ENCODE measurements at regions not wholly inside any gene's neighbourhood (a gene's known extent, or its start where the extent isn't known, plus 50 kb on each side); places are given as distances from the start of the nearest gene placed in this dataset.
"Not testable (repeated sequence)": the region's sequence is repeated elsewhere in the genome, so short reads cannot be mapped to it uniquely, and the experiment has no call there.

GRCh38 chr5:91271999-91272398 lies 111.1 kb downstream of the ARRDC3 start:
- peaks cover 11% of the 10 kb centered on the region for H3K4me1 Mint-ChIP-seq (ENCODE audit: low read depth)
- no peak overlapping the region for H3K27ac Mint-ChIP-seq
- no peaks in the 10 kb centered on the region for H3K36me3 Mint-ChIP-seq
- no peaks in the 10 kb centered on the region for H3K9me3 Mint-ChIP-seq (ENCODE audit: low read depth)
- no peak overlapping the region for H3K4me3 Mint-ChIP-seq
- H3K27me3 Mint-ChIP-seq: no peaks in the 10 kb centered on the region

- no peak overlapping the region for H3K4me3 Mint-ChIP-seq
- H3K9me3 Mint-ChIP-seq (ENCODE audit: low read depth): no peaks in the 10 kb centered on the region
- peaks cover 20% of the 10 kb centered on the region for H3K4me1 Mint-ChIP-seq (ENCODE audit: low read depth)
- no peaks in the 10 kb centered on the region for H3K36me3 Mint-ChIP-seq
- H3K27ac Mint-ChIP-seq: no peak overlapping the region
- no peaks in the 10 kb centered on the region for H3K27me3 Mint-ChIP-seq
Observed at GRCh38 chr5:91269198-91269597, 113.9 kb downstream of the ARRDC3 start.

GRCh38 chr5:91266184-91266705 lies 116.9 kb downstream of the ARRDC3 start:
- Mint-ChIP-seq H3K9me3 (ENCODE audit: low read depth) (no peaks in the 10 kb centered on the region), H3K4me1 (ENCODE audit: low read depth) (peaks cover 20% of the 10 kb centered on the region), H3K27ac (no peak overlapping the region), H3K27me3 (peaks cover 2% of the 10 kb centered on the region), H3K36me3 (no peaks in the 10 kb centered on the region), H3K4me3 (peak overlapping the region; percentile 48)

GRCh38 chr5:91264311-91265051 lies 118.6 kb downstream of the ARRDC3 start:
- Mint-ChIP-seq H3K4me3 (no peak overlapping the region), H3K9me3 (ENCODE audit: low read depth) (no peaks in the 10 kb centered on the region), H3K27ac (no peak overlapping the region), H3K27me3 (peaks cover 2% of the 10 kb centered on the region), H3K4me1 (ENCODE audit: low read depth) (peaks cover 19% of the 10 kb centered on the region), H3K36me3 (no peaks in the 10 kb centered on the region)

- Mint-ChIP-seq H3K9me3 (ENCODE audit: low read depth) (no peaks in the 10 kb centered on the region), H3K27ac (no peak overlapping the region), H3K4me3 (no peak overlapping the region), H3K27me3 (peaks cover 2% of the 10 kb centered on the region), H3K36me3 (no peaks in the 10 kb centered on the region), H3K4me1 (ENCODE audit: low read depth) (peaks cover 14% of the 10 kb centered on the region)
Observed at GRCh38 chr5:91263898-91264297, 119.2 kb downstream of the ARRDC3 start.

- no peaks in the 10 kb centered on the region for H3K9me3 Mint-ChIP-seq (ENCODE audit: low read depth)
- H3K36me3 Mint-ChIP-seq: peaks cover 2% of the 10 kb centered on the region
- no peak overlapping the region for H3K4me3 Mint-ChIP-seq
- no peaks in the 10 kb centered on the region for H3K4me1 Mint-ChIP-seq (ENCODE audit: low read depth)
- no peak overlapping the region for H3K27ac Mint-ChIP-seq
- peaks cover 2% of the 10 kb centered on the region for H3K27me3 Mint-ChIP-seq
Observed at GRCh38 chr5:91257301-91257700, 125.8 kb downstream of the ARRDC3 start.

GRCh38 chr5:91256142-91256524 lies 127.0 kb downstream of the ARRDC3 start:
- H3K36me3 Mint-ChIP-seq: peaks cover 2% of the 10 kb centered on the region
- no peaks in the 10 kb centered on the region for H3K27me3 Mint-ChIP-seq
- no peak overlapping the region for H3K27ac Mint-ChIP-seq

GRCh38 chr5:91255396-91256141 lies 127.5 kb downstream of the ARRDC3 start:
- no peaks in the 10 kb centered on the region for H3K4me1 Mint-ChIP-seq (ENCODE audit: low read depth)
- no peaks in the 10 kb centered on the region for H3K27me3 Mint-ChIP-seq
- H3K27ac Mint-ChIP-seq: no peak overlapping the region
- H3K36me3 Mint-ChIP-seq: peaks cover 2% of the 10 kb centered on the region
- H3K9me3 Mint-ChIP-seq (ENCODE audit: low read depth): no peaks in the 10 kb centered on the region
- H3K4me3 Mint-ChIP-seq: no peak overlapping the region

More at GRCh38 chr5:91256142-91256524, 127.0 kb downstream of the ARRDC3 start:
- Mint-ChIP-seq H3K4me1 (ENCODE audit: low read depth) (no peaks in the 10 kb centered on the region), H3K4me3 (no peak overlapping the region), H3K9me3 (ENCODE audit: low read depth) (no peaks in the 10 kb centered on the region)

- Mint-ChIP-seq H3K27ac (no peak overlapping the region), H3K4me3 (no peak overlapping the region), H3K27me3 (no peaks in the 10 kb centered on the region), H3K36me3 (peaks cover 5% of the 10 kb centered on the region), H3K9me3 (ENCODE audit: low read depth) (no peaks in the 10 kb centered on the region), H3K4me1 (ENCODE audit: low read depth) (no peaks in the 10 kb centered on the region)
Observed at GRCh38 chr5:91252916-91253315, 130.2 kb downstream of the ARRDC3 start.

GRCh38 chr5:91245871-91246270 lies 137.2 kb downstream of the ARRDC3 start:
- peaks cover 10% of the 10 kb centered on the region for H3K36me3 Mint-ChIP-seq
- H3K9me3 Mint-ChIP-seq (ENCODE audit: low read depth): peaks cover 11% of the 10 kb centered on the region
- no peak overlapping the region for H3K27ac Mint-ChIP-seq
- no peaks in the 10 kb centered on the region for H3K27me3 Mint-ChIP-seq
- H3K4me1 Mint-ChIP-seq (ENCODE audit: low read depth): no peaks in the 10 kb centered on the region
- H3K4me3 Mint-ChIP-seq: no peak overlapping the region

- H3K4me3 Mint-ChIP-seq: no peak overlapping the region
- no peaks in the 10 kb centered on the region for H3K27me3 Mint-ChIP-seq
- no peak overlapping the region for H3K27ac Mint-ChIP-seq
- peaks cover 11% of the 10 kb centered on the region for H3K9me3 Mint-ChIP-seq (ENCODE audit: low read depth)
- H3K36me3 Mint-ChIP-seq: peaks cover 9% of the 10 kb centered on the region
- H3K4me1 Mint-ChIP-seq (ENCODE audit: low read depth): no peaks in the 10 kb centered on the region
Observed at GRCh38 chr5:91245074-91245452, 138.1 kb downstream of the ARRDC3 start.

- Mint-ChIP-seq H3K27ac (no peak overlapping the region), H3K9me3 (ENCODE audit: low read depth) (peaks cover 11% of the 10 kb centered on the region), H3K36me3 (peaks cover 7% of the 10 kb centered on the region), H3K4me1 (ENCODE audit: low read depth) (no peaks in the 10 kb centered on the region), H3K4me3 (no peak overlapping the region), H3K27me3 (no peaks in the 10 kb centered on the region)
Observed at GRCh38 chr5:91244380-91245073, 138.6 kb downstream of the ARRDC3 start.

GRCh38 chr5:91243852-91244251 lies 139.3 kb downstream of the ARRDC3 start:
- H3K9me3 Mint-ChIP-seq (ENCODE audit: low read depth): peaks cover 11% of the 10 kb centered on the region
- H3K4me3 Mint-ChIP-seq: no peak overlapping the region
- peaks cover 7% of the 10 kb centered on the region for H3K36me3 Mint-ChIP-seq
- H3K27me3 Mint-ChIP-seq: no peaks in the 10 kb centered on the region
- H3K4me1 Mint-ChIP-seq (ENCODE audit: low read depth): no peaks in the 10 kb centered on the region
- no peak overlapping the region for H3K27ac Mint-ChIP-seq

- no peak overlapping the region for H3K27ac Mint-ChIP-seq
- H3K36me3 Mint-ChIP-seq: peaks cover 7% of the 10 kb centered on the region
- H3K27me3 Mint-ChIP-seq: no peaks in the 10 kb centered on the region
- no peak overlapping the region for H3K4me3 Mint-ChIP-seq
- H3K9me3 Mint-ChIP-seq (ENCODE audit: low read depth): peaks cover 11% of the 10 kb centered on the region
- H3K4me1 Mint-ChIP-seq (ENCODE audit: low read depth): no peaks in the 10 kb centered on the region
Observed at GRCh38 chr5:91243286-91243685, 139.8 kb downstream of the ARRDC3 start.

- not testable (repeated sequence) for H3K27ac Mint-ChIP-seq; H3K36me3 Mint-ChIP-seq; H3K4me3 Mint-ChIP-seq; H3K4me1 Mint-ChIP-seq (ENCODE audit: low read depth); H3K27me3 Mint-ChIP-seq
- H3K9me3 Mint-ChIP-seq (ENCODE audit: low read depth): peaks cover 11% of the 10 kb centered on the region
Observed at GRCh38 chr5:91241460-91241859, 141.7 kb downstream of the ARRDC3 start.

Measured in activated naive CD8-positive, alpha-beta T cell (primary cell).